NCI-H82 treated with DMSO at 0.1 percent for 48 hours (cell line): ENCODE measurements at regions not wholly inside any gene's neighbourhood (a gene's known extent, or its start where the extent isn't known, plus 50 kb on each side); places are given as distances from the start of the nearest gene placed in this dataset.
A peak's percentile ranks its signal among the peaks of the same experiment; 100 is the strongest.

ENCODE experiments used
- DNase-seq: peaks from one replicate; lab custom pipeline; 2025; ENCODE audit not compliant: unreplicated experiment; lab: John Stamatoyannopoulos, UW

DNA sequence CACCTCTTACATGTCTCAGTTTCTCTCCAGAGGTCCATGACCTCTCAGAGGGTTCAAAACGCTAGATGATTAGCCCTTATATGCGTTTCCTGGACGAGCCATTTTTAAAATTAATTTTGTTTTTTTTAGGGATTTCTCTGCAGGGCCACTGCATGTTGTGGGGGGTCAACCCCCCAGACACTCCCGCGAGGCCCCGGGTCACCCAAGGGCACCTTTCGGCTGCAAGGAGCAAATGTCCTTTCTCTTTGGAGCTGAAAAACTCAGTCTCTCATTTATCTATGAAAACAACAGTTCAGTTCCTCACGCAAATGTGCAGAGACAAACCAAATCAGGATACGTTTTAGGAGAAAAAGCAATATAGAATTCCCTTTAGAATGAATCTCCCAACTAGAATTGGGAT lies 944.3 kb upstream of the SEMA6D start:
- DNase-seq = no peak

DNA sequence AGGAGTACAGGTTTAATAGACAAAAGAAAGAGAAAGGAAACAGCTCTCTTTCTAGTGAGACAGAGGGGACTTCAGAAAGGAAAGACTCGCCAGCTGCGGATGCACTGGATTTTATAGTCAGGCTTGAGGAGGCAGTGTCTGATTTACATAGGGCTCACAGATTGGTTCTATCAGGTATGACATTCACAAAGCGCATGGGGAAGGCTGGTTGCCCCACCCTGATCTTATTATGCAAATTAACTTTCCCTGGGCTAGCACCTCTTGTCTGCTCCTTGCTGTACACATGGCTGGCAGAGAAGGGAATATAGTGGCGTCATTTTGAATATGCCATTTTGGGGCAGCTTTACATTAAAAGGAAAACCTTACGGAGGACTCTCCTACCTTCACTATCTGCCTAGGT lies 938.4 kb upstream of the SEMA6D start:
- DNase-seq = no peak

DNA sequence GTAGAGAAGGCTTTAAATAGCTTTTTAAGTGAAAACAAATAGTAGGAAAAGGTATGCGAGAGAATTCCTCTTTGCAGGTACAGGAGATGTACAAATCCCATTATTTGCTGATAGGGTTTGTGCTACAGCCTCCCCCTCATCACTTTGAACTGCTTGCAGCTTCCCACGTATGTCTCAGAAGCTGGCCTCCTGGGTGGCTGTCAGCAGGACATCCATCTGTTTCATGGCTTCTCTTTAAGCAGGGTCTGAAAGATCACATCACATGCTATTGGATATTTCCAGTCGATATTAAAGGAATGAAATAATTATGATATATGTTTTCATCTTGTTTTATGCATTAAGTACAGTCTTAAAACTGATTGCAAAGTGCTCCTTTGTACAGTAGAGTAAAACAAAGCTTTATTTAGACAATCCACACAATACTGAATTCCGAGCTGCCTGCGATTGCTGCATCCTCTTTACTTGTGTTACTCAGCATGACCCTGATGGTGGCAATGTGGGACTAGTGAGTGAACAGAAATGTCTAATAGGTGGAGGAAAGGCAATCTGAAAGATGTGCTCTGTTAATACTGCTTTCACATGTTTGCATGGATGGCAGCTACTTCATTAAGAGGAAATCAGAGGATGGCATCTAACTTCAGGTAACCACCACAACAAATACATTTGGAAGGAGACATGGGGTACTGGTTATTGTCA lies 930.6 kb upstream of the SEMA6D start:
- DNase-seq = peak; percentile 38

DNA sequence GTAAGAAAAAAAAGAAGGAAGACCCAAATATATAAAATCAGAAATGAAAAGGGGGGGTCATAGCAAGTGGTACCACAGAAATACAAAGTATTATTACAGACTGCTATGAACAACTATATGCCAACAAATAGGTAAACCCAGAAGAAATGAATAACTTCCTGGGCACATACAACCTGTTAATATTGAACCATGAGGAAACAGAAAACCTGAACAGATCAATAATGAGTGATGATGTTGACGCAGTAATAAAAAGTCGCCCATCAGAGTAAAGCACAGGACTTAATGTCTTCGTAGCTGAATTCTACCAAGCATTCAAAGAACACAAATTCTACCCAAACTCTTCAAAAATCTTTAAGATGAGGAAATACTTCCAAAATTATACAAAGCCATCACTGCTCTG lies 921.6 kb upstream of the SEMA6D start:
- no peak for DNase-seq

DNA sequence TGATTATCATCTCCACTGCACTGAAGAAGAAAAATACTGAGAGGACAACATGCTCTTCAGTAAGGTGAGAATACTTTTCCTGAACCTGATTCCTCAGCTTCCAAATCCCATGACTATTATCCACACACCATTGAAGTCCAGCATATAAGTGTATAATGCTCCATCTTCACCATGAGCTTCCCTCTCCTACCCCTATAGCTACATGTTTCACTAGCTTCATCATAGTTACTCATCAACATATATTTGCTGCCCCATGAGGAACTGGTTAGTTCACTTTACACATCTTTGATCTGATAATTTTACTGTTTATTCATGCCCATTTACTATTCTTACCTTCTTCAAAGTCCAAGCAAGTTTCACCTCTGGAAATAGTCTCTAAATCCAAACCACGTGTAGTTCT lies 908.5 kb upstream of the SEMA6D start:
- no peak for DNase-seq

DNA sequence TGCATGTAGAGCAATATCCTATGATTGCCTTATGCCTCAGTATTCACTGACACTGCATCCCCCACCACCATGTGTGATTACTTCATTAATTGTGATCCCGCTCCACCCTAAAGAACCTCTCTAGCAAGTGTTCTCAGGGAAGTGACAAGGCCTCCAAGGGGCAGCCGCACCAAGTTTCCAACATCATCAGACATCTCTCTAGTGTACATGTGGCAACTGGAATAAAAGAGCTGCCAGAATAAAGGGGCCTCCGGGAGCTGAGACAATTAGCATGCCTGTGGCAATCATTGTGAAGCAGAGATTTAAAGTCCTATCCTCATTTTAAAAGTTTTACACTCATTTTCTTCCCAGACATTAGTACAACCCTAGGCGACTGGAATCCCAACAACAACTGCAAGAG lies 902.1 kb upstream of the SEMA6D start:
- DNase-seq = no peak

DNA sequence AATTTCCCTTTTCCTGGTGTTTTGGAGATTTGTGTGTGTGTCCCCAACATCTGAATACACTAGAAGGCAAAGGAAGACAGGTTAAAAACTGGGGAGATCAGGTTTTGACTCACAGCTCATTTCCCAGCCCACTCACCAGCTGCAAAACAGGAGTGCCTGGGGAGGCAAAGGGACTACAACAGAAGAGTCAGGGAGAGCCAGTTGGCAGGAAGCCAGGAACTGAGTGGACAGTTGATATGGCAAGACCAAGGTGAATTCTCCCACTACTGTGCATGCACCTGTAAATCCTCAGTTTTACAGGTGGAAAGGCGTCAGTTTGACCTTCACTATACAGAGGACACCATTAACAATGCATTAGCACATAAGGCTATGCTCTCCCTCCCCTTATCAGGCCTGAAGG lies 901.5 kb upstream of the SEMA6D start:
- no peak for DNase-seq

DNA sequence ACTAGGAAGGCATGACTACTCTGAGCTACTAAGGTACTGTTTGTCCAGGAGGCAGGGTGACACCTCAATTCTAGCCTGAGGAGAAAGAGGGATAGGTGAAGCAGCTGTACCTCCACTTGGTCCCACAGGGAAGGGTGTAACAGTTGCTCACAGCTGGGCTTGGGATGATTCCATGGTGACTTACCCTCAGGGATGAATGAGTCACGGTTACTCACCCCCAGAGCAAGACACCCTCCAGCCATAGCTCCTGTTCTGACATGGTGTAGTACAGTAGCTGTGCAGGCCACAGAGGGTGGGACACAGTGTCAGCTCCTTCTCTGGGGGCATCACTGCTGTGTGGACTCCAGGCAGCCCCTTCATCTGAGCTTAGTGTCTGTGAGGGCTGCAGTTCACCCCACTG lies 868.6 kb upstream of the SEMA6D start:
- no peak for DNase-seq

DNA sequence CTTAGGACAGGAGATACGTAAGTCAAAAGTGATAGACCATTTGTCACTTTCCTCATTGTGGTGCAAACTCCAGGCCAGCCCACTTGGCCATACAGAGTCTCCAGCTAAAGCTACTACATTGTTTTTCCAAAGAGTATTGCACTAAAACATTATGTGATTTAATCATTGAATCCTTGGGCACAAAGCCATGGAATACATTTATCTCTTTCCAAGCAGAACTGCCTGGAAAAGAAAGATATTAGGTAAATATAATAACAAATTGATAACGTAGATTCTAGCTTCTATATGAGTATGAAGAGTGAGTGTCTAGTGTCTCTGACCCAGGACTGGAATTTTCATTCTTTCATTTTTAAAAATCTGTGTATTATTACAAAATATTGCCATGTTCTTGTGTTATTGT lies 863.7 kb upstream of the SEMA6D start:
- no peak for DNase-seq

DNA sequence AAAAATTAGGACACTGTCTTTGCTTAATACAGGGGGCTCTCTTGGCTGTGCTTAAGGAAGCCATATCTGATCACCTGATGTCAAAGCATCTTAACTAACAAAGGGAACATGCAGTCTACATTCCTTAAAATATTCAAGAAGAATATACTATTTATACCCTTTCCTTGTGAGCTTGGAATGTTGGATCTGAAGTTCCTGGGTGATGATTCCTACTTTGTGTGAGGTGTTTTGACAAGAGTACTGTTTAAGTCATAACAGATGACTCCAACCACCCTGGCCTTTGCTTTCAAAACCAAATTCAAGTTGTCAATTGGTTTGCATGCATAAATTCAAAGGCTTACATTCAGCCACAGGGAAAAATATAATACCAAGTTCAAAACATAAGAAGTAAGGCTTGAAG lies 862.7 kb upstream of the SEMA6D start:
- DNase-seq = no peak

DNA sequence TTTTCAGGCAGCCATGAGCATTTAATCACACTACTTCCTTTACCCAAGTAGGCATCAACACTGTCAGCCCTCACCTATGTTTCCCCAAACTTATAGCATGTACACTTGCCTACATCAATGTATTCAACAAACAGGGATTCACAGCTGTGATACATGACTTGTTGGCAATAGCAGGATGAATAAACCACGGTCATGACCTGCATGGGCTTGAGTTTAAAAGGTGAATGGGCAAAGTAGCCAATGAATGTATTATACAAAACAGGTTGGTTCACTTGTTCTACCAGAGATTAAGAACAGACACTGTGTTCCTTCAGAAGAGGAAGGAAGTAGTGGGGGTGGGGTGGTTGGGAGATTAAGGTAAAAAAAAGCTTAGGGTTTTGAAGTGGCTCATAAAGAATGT lies 861.9 kb upstream of the SEMA6D start:
- no peak for DNase-seq

DNA sequence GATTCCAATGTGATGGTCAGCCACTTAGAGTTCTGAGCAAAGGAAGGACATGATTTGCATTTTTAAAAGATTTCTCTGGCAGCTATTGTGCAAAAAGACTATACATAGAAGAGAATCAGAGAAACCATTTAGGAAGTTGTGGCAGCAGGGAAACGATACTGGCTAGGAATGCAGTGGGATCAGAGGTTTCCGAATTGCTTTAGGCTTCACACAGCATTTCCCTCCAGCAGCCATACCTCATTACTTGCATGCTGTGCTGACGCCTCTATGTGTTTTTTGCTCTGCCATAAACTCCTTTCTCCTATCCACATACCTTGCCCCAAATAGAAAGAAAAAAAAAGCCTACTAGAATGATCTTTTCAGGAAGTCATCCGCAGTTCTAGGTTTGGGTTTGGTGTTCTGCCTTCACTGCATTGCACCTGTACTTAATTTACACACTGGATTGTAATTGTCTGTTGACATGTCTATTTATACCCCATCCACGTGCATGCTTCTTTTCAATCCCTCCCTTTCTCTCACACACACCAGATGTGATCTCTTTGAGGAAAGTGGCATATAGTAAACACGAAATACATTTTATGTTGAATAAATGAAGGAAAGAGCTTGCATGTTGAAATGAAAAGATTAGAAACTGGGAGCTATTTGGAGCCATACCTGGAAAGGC lies 860.3 kb upstream of the SEMA6D start:
- no peak for DNase-seq

DNA sequence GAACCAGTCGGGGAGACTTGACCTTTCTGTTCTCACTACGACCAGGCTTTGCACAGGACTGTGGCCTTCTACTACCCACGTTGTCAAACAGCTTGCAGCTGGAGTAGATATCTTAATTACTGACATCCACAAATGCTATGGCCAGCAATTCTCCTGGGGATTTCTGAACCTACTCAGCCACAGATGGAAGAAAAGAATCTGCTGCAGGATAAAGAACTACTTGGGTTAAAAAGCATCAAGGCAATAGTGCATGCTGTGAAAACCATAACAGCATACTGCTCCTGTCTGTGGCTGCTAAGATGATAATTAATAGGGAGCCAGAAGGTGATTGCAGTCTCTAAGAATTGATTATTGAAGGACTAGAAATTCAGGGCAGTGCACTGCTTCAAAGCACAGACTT lies 859.2 kb upstream of the SEMA6D start:
- peak; percentile 83 for DNase-seq

DNA sequence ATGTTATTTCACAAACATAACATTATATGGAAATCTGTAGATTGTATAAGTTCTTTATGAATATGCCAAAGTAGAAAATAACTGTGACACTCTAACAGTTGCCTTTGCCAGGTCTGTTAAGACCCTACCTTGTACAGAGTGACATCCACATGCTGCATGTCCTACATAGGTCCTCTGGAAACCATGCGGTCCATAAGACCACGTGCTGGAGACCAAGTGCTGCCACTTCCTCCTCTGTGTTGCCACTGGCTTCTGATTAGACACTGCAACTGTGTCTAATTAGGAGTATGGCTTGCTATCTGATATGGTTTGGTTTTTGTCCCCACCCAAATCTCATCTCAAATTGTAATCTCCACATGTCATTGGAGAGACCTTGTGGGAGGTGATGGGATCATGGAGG lies 855.5 kb upstream of the SEMA6D start:
- no peak for DNase-seq

DNA sequence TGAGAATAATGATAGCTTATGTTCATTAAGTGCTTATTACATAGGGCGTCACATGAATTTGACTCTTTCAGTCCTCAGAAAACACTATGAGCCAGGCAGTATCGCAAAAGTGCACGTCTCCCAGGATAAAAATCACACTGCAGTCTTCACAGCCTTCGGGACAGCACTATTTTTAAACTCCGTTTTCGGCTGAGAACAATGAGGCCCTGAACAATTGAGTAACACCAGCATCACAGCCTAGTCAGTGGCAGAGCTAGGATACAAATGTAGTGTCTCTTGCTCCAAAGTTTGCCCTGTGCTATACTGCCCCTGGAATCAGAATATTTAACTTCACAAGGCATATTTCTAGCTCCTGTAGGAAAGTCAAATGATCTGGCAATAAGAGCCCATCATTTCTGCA lies 852.1 kb upstream of the SEMA6D start:
- no peak for DNase-seq

DNA sequence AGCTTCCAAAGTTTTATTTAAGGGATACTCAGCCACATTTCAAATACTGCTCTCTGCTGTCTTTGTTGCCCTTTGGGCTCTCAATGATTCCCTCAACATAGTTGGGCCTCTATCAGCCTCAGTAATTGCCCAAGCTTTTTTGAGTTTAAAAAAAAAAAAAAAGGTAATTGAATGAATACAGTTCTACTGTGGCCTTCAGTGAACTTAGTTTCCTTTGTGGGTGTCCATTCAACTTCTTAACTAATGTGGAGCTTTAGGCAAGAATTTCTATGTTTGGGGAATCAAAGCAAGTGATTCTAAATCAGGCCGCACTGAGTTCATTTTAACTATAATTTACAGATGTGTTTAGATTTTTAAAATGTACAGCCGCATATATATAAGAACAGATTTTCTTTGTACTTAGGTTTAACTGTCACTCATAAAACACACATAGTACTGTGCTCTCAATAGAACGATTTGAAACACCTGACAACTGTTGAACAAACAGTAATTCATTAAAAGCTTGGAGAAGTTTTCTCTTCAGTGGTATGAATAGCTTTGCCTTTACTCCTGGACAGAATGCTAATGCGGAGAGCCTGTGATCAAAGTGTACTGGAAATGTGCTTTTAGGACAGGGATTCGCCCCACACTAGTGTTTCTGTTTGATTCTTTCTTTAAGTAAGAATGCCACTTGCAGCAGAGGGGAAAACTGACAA lies 844.9 kb upstream of the SEMA6D start:
- no peak for DNase-seq

DNA sequence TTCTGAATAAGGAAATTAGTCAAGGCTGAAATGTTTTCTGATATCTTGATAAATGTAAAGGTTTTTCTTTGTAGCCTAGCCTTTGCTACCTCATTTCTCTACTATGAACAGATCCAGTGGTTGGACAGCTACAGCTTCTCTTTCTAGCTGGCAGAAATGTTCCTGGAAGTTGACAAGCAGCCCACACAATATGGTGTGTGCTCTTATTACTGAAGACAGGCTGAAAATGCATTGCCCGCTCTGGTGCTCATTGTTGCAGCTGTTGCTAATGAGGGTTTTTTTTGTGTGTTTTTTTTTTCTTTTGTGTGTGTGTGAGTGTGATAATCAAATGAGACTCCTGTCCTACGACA lies 844.3 kb upstream of the SEMA6D start:
- no peak for DNase-seq

DNA sequence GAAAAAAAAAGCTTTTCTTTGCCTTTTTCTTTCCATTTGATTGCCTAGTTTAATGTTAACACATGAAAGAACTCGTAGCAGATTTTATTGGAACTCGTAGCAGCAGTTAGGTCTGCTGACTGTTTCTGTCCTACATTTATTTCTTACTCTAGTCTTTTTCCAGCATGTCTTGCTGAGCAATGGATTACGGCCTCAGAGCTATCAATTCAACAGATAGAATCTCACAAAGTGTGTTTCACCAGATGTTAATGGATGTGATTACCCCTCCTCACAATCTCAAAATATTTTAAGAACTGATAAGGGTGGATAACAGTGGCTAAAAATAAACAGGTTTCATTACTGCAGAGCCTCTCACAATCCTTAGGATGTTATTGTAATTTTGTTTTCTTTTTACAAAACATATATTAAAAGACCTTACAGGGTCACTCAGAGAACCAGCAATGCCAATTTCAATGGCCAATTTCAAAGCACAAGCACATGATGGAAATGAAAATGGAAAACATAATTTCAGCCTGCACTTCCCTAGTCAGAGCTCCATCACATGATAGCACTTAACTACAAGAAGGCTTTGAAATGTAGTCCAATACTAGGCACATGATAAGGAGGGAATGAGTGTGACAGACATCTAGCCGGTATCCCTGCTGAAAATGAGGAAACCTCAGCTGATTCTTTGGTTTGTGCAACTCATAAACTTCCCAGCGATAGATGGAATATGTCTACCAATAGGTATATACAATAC lies 838.1 kb upstream of the SEMA6D start:
- no peak for DNase-seq

DNA sequence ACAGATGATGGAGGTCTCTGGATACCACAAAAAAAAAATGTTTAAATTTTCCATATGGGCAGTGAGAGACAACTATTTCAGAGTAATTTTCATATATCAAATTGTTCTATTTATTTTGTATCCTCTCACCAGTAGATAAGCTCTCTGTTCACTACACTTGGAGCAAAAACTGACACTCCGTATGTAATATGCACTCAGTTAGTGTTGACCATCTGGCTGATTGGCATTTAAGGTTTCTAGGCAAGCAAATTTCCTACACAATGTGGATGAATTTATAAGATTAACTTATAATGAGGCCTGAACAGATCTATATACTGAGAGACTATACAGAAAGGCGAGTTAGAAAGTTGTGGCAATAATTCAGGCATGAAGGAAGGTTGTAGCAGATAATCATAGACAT lies 836.5 kb upstream of the SEMA6D start:
- DNase-seq = no peak

DNA sequence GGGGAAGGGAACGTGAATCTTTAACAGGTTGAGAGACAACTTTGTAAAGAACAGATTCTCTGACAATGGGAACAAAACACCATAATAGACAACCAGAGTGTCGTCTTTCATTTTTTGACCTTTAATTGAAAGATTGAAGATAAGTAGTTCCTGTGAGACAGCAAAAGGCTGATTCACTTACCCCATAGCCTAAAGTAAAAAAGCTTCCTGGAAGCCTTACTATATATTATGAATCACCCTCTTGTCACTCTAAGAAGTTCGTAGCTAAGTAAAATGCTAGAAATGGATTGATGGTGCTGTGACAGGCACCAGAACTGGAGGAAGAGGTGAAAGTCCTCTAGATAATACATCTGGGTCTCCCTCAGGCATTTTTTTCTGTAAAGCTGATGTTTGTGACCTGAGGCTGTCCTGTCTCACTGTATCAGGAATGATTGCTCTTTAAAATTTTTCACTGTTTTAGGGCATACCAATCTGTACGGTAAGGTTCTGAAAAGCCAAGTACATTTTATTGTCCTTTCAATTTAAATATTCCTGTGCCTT lies 824.6 kb upstream of the SEMA6D start:
- DNase-seq = no peak

DNA sequence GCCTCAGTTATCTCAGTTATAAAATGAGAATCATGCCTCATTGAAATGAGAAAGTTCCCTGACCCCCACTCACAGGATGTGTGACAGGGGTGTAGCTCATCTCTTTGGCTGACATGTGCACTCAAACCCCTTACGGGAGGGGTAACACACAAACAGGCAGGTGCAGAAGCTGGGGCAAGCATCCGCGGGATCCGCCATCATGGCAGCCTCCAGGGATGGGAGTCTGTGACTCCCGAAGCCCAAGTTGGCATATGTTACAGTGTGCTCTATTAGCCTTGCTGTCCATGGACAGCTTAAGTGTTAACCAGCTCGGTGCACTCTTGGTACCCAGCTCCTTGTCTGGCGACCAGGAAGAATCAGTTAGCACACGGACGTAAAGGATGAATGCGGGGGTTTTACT lies 822.7 kb upstream of the SEMA6D start:
- no peak for DNase-seq

DNA sequence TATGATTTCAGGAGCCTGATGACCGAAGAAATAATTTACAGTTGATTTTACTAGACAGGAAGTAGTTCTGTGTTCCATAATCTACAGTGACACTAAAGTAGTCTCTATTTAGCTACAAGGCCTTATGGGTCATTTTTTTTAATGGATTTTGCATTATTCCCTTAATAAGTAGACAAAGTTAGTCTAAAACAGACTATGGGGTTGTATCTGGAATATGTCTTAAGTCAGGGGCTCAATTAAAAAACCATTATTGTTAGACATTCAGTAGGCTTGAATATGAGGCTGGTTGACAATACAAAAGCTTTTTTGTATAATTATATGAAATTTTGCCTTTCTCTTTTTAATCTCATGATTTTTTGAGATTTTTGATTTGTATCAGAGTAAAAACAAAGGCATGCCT lies 820.0 kb upstream of the SEMA6D start:
- no peak for DNase-seq
